GM23338 (cell line): ENCODE measurements at regions not wholly inside any gene's neighbourhood (a gene's known extent, or its start where the extent isn't known, plus 50 kb on each side); places are given as distances from the start of the nearest gene placed in this dataset.

Experiments
- ATAC-seq: fragments of 200-7000 bp; cut with Tn5 transposase; 3 replicates; pipeline ENCODE4 v1.9.1; 2020
- DNase-seq: peaks from one replicate; pipeline ENCODE4 v3.0.0-alpha.2; 2015; ENCODE audit warnings: low spot score
- H2AFZ ChIP-seq: fragments of 200-600 bp; sonication (generic); 2 replicates; pipeline ENCODE4 v1.8.0; 2016; ENCODE audit warnings: antibody characterized with exemption, mild to moderate bottlenecking, moderate library complexity
- H3F3A ChIP-seq: fragments of 200-600 bp; sonication (generic); replicated peaks from 2 replicates; pipeline ENCODE4 v1.8.0; 2017; ENCODE audit warnings: antibody characterized with exemption, mixed run types, low read depth
- H3K27ac ChIP-seq: fragments of 200-600 bp; sonication (generic); 2 replicates; pipeline ENCODE4 v1.6.1; 2016; ENCODE audit warnings: low read depth
- H3K27me3 ChIP-seq: fragments of 200-600 bp; sonication (generic); 2 replicates; pipeline ENCODE4 v1.8.0; 2016; ENCODE audit warnings: mild to moderate bottlenecking, mixed run types, moderate library complexity; ENCODE audit not compliant: insufficient read depth
- H3K36me3 ChIP-seq: fragments of 200-600 bp; sonication (generic); 2 replicates; pipeline ENCODE4 v1.8.0; 2016; ENCODE audit warnings: mild to moderate bottlenecking; ENCODE audit not compliant: insufficient read depth
- H3K4me1 ChIP-seq: fragments of 200-600 bp; sonication (generic); 2 replicates; pipeline ENCODE4 v1.8.0; 2016; ENCODE audit warnings: mild to moderate bottlenecking, moderate library complexity; ENCODE audit not compliant: insufficient read depth
- H3K4me2 ChIP-seq: fragments of 200-600 bp; sonication (generic); 2 replicates; pipeline ENCODE4 v1.7.1; 2017; ENCODE audit warnings: mixed run types
- H3K4me3 ChIP-seq: fragments of 200-600 bp; sonication (generic); 2 replicates; pipeline ENCODE4 v1.6.1; 2016; ENCODE audit warnings: mixed run types
- H3K79me2 ChIP-seq: fragments of 200-600 bp; sonication (generic); replicated peaks from 2 replicates; pipeline ENCODE4 v1.8.0; 2017; ENCODE audit warnings: mild to moderate bottlenecking; ENCODE audit not compliant: insufficient read depth
- H3K9me2 ChIP-seq: fragments of 200-600 bp; sonication (generic); 2 replicates; pipeline ENCODE4 v1.8.0; 2017; ENCODE audit not compliant: insufficient read depth
- H4K20me1 ChIP-seq: fragments of 200-600 bp; sonication (generic); replicated peaks from 2 replicates; pipeline ENCODE4 v1.8.0; 2017; ENCODE audit warnings: mild to moderate bottlenecking; ENCODE audit not compliant: insufficient read depth
- H3K27ac Mint-ChIP-seq: 2 replicates; pipeline ENCODE4 v1.8.0; 2020; ENCODE audit warnings: inconsistent platforms, mild to moderate bottlenecking, moderate library complexity, mixed read lengths
- H3K27me3 Mint-ChIP-seq: 3 replicates; pipeline ENCODE4 v1.8.0; 2022; ENCODE audit warnings: low read depth, mild to moderate bottlenecking, moderate library complexity, mixed read lengths, inconsistent platforms; ENCODE audit not compliant: insufficient read depth, poor library complexity
- H3K36me3 Mint-ChIP-seq: 3 replicates; pipeline ENCODE4 v1.8.0; 2021; ENCODE audit warnings: low read depth, mild to moderate bottlenecking, inconsistent platforms, moderate library complexity, mixed read lengths
- H3K4me1 Mint-ChIP-seq: 3 replicates; pipeline ENCODE4 v1.8.0; 2020; ENCODE audit warnings: mild to moderate bottlenecking, inconsistent platforms, mixed read lengths
- H3K4me3 Mint-ChIP-seq: 3 replicates; pipeline ENCODE4 v1.8.0; 2021; ENCODE audit warnings: moderate library complexity, mild to moderate bottlenecking, inconsistent platforms, mixed read lengths
- H3K9me3 Mint-ChIP-seq: 3 replicates; pipeline ENCODE4 v1.8.0; 2020; ENCODE audit warnings: moderate library complexity, mild to moderate bottlenecking, inconsistent platforms, mixed read lengths
- CREB1 ChIP-seq: fragments of 250-450 bp; sonication (Bioruptor Pico); IDR thresholded peaks from 2 replicates; pipeline ENCODE4 v1.5.0; 2020; ENCODE audit warnings: low read depth, mild to moderate bottlenecking, moderate library complexity
- CTCF ChIP-seq, 2 experiments: fragments of 200-600 bp in 1 of 2; sonication (generic) in 1 of 2; conservative IDR thresholded peaks; 2 replicates each; pipeline versions ENCODE4 v1.5.1 to v1.6.1; 2016 to 2017; ENCODE audit warnings: antibody characterized with exemption in 2 of 2, low read depth in 2 of 2, mild to moderate bottlenecking in 2 of 2, moderate library complexity in 1 of 2
- ETS1 ChIP-seq: IDR thresholded peaks from 2 replicates; pipeline ENCODE4 v1.6.1; 2016; ENCODE audit warnings: antibody characterized with exemption
- EZH2 ChIP-seq: fragments of 200-600 bp; sonication (generic); IDR thresholded peaks from one replicate; pipeline ENCODE4 v1.8.0; 2017; ENCODE audit warnings: antibody characterized with exemption, mild to moderate bottlenecking, low read depth; ENCODE audit not compliant: unreplicated experiment
- EZH2phosphoT487 ChIP-seq: fragments of 200-600 bp; sonication (generic); IDR thresholded peaks from one replicate; pipeline ENCODE4 v1.8.1; 2018; ENCODE audit warnings: antibody characterized with exemption; ENCODE audit not compliant: unreplicated experiment
- JUNB ChIP-seq: IDR thresholded peaks from one replicate; pipeline ENCODE4 v1.6.1; 2016; ENCODE audit warnings: antibody characterized with exemption; ENCODE audit not compliant: unreplicated experiment
- NANOG ChIP-seq: IDR thresholded peaks from 2 replicates; pipeline ENCODE4 v1.6.1; 2016; ENCODE audit warnings: antibody characterized with exemption, borderline replicate concordance
- POLR2AphosphoS5 ChIP-seq: IDR thresholded peaks from 2 replicates; pipeline ENCODE4 v1.6.1; 2016; ENCODE audit warnings: antibody characterized with exemption, low read depth
- REST ChIP-seq: IDR thresholded peaks from one replicate; pipeline ENCODE4 v1.6.1; 2018; ENCODE audit warnings: antibody characterized with exemption; ENCODE audit not compliant: unreplicated experiment
- STAT1 ChIP-seq: IDR thresholded peaks from one replicate; pipeline ENCODE4 v1.6.1; 2016; ENCODE audit warnings: antibody characterized with exemption; ENCODE audit not compliant: unreplicated experiment
- ZNF114 ChIP-seq: fragments of 250-450 bp; sonication (Bioruptor Pico); IDR thresholded peaks from 2 replicates; pipeline ENCODE4 v1.5.0; 2020; ENCODE audit warnings: mild to moderate bottlenecking, moderate library complexity
- ZNF331 ChIP-seq: fragments of 250-450 bp; sonication (Bioruptor Pico); IDR thresholded peaks from 2 replicates; pipeline ENCODE4 v1.5.0; 2020; ENCODE audit warnings: low read depth, mild to moderate bottlenecking, moderate library complexity
- ZNF462 ChIP-seq: fragments of 250-450 bp; sonication (Bioruptor Pico); IDR thresholded peaks from 2 replicates; pipeline ENCODE4 v1.5.0; 2020; ENCODE audit warnings: mild to moderate bottlenecking, moderate library complexity

- no peak overlapping the region for H3K27ac Mint-ChIP-seq
- Histone ChIP-seq H3K27me3 (no peaks in the 10 kb centered on the region), H3K4me1 (peaks cover 31% of the 10 kb centered on the region), H3K27ac (no peak overlapping the region), H3K4me2 (peak overlapping the region; percentile 23; the same call in 1 of the 2 replicates), H3K4me3 (no peak overlapping the region), H3K9me2 (no peaks in the 10 kb centered on the region), H3F3A (no peaks in the 10 kb centered on the region), H2AFZ (no peak overlapping the region), H4K20me1 (no peaks in the 10 kb centered on the region), H3K36me3 (peaks cover 7% of the 10 kb centered on the region), H3K79me2 (no peaks in the 10 kb centered on the region)
- no peak overlapping the region for H3K4me3 Mint-ChIP-seq
- ATAC-seq (no peak), DNase-seq (no peak)
- no peak for TF ChIP-seq EZH2
- no peak for TF ChIP-seq CTCF (conservative IDR thresholded peaks at IDR 0.05; ENCODE audit: low read depth in 2 of 2)
- no peak for TF ChIP-seq NANOG
- no peak for TF ChIP-seq STAT1
- no peak for TF ChIP-seq ZNF114 (CRISPR knock-in tag)
- no peak for TF ChIP-seq CREB1 (CRISPR knock-in tag)
- no peak for TF ChIP-seq ZNF462 (CRISPR knock-in tag)
- TF ChIP-seq POLR2AphosphoS5 = no peak
- TF ChIP-seq REST = no peak
- no peak for TF ChIP-seq JUNB
- TF ChIP-seq EZH2phosphoT487 = no peak
- no peak for TF ChIP-seq ZNF331 (CRISPR knock-in tag)
- no peak for TF ChIP-seq ETS1
- peaks cover 32% of the 10 kb centered on the region for H3K36me3 Mint-ChIP-seq
- peaks cover 29% of the 10 kb centered on the region for H3K9me3 Mint-ChIP-seq
- peaks cover 19% of the 10 kb centered on the region for H3K4me1 Mint-ChIP-seq
- H3K27me3 Mint-ChIP-seq = no peaks in the 10 kb centered on the region
These were observed 511.6 kb upstream of the ZNF608 start for GRCh38 chr5:125257997-125258396.
